ENCODE measurements at regions not wholly inside any gene's neighbourhood (a gene's known extent, or its start where the extent isn't known, plus 50 kb on each side); places are given as distances from the start of the nearest gene placed in this dataset.
"Not testable (repeated sequence)": the region's sequence is repeated elsewhere in the genome, so short reads cannot be mapped to it uniquely, and the experiment has no call there.

GRCh38 chr20:52041966-52042365 is 149.6 kb downstream of the ZFP64 start:
- no peaks in the 10 kb centered on the region for H3K36me3 ChIP-seq (ENCODE audit: control insufficient read depth in 1 of 2, insufficient read depth in 2 of 2, low read length in 2 of 2)
- WGBS (ENCODE audit: extremely low coverage, insufficient coverage, insufficient read length), result no CpG with 5 or more reads among the region's 6 CpGs
- no peak overlapping the region for H2BK120ac ChIP-seq (ENCODE audit: insufficient read depth, low read length, poor library complexity)
- no peak overlapping the region for H4K8ac ChIP-seq (ENCODE audit: low read depth, low read length)
- no peak overlapping the region for H2BK12ac ChIP-seq (ENCODE audit: low read length)
- H3K18ac ChIP-seq (ENCODE audit: low read length), result no peak overlapping the region
- no peaks in the 10 kb centered on the region for H3K9me3 ChIP-seq (ENCODE audit: insufficient read depth, low read depth, low read length)
- no peak overlapping the region for H4K91ac ChIP-seq (ENCODE audit: low read depth, low read length)
- no peak overlapping the region for H3K4me3 ChIP-seq (ENCODE audit: low read depth, low read length)
- no peaks in the 10 kb centered on the region for H3K27me3 ChIP-seq (ENCODE audit: insufficient read depth, low read length)
- no peak overlapping the region for H4K12ac ChIP-seq (ENCODE audit: low read depth, low read length)
- H3K23ac ChIP-seq (ENCODE audit: low read length), result no peak overlapping the region
- H3K14ac ChIP-seq (ENCODE audit: low read length), result no peak overlapping the region
- no peaks in the 10 kb centered on the region for H3K4me1 ChIP-seq (ENCODE audit: control insufficient read depth in 1 of 2, insufficient read depth in 2 of 2, low read length in 2 of 2)
- H3K79me1 ChIP-seq (ENCODE audit: low read length), result no peaks in the 10 kb centered on the region
- H3K9ac ChIP-seq (ENCODE audit: low read length), result no peak overlapping the region
- H3K79me2 ChIP-seq (ENCODE audit: control insufficient read depth, insufficient read depth, low read length, poor library complexity), result no peaks in the 10 kb centered on the region
- no peak overlapping the region for H3K4me2 ChIP-seq (ENCODE audit: low read length)
- H3K4ac ChIP-seq (ENCODE audit: low read depth, low read length), result no peak overlapping the region
- no peak overlapping the region for H2AK5ac ChIP-seq (ENCODE audit: low read length)
- DNase-seq, result peak in 1 of 2 donors; percentile 58
- H3K27ac ChIP-seq (ENCODE audit: low read depth, low read length), result no peak overlapping the region
- H2AFZ ChIP-seq (ENCODE audit: insufficient read depth, low read length, poor library complexity), result no peak overlapping the region
- no peak overlapping the region for H2BK5ac ChIP-seq (ENCODE audit: low read depth, low read length, poor library complexity)

GRCh38 chr20:52039790-52040189 is 151.8 kb downstream of the ZFP64 start:
- H3K18ac ChIP-seq (ENCODE audit: low read length), result no peak overlapping the region
- H3K4me2 ChIP-seq (ENCODE audit: low read length), result no peak overlapping the region
- no peak overlapping the region for H2BK5ac ChIP-seq (ENCODE audit: low read depth, low read length, poor library complexity)
- no peak overlapping the region for H3K27ac ChIP-seq (ENCODE audit: low read depth, low read length)
- H3K4ac ChIP-seq (ENCODE audit: low read depth, low read length), result no peak overlapping the region
- no peaks in the 10 kb centered on the region for H3K79me2 ChIP-seq (ENCODE audit: control insufficient read depth, insufficient read depth, low read length, poor library complexity)
- no peak overlapping the region for H3K23ac ChIP-seq (ENCODE audit: low read length)
- H4K8ac ChIP-seq (ENCODE audit: low read depth, low read length), result no peak overlapping the region
- DNase-seq, result no peak
- H2BK120ac ChIP-seq (ENCODE audit: insufficient read depth, low read length, poor library complexity), result no peak overlapping the region
- H3K4me1 ChIP-seq (ENCODE audit: control insufficient read depth in 1 of 2, insufficient read depth in 2 of 2, low read length in 2 of 2), result no peaks in the 10 kb centered on the region
- no peak overlapping the region for H2AK5ac ChIP-seq (ENCODE audit: low read length)
- H3K4me3 ChIP-seq (ENCODE audit: low read depth, low read length), result no peak overlapping the region
- H3K36me3 ChIP-seq (ENCODE audit: control insufficient read depth in 1 of 2, insufficient read depth in 2 of 2, low read length in 2 of 2), result no peaks in the 10 kb centered on the region
- no peak overlapping the region for H4K91ac ChIP-seq (ENCODE audit: low read depth, low read length)
- WGBS (ENCODE audit: extremely low coverage, insufficient coverage, insufficient read length), result no CpG with 5 or more reads among the region's 7 CpGs
- no peak overlapping the region for H3K14ac ChIP-seq (ENCODE audit: low read length)
- no peak overlapping the region for H4K12ac ChIP-seq (ENCODE audit: low read depth, low read length)
- no peaks in the 10 kb centered on the region for H3K79me1 ChIP-seq (ENCODE audit: low read length)
- H2AFZ ChIP-seq (ENCODE audit: insufficient read depth, low read length, poor library complexity), result no peak overlapping the region
- H3K27me3 ChIP-seq (ENCODE audit: insufficient read depth, low read length), result no peaks in the 10 kb centered on the region
- H3K9ac ChIP-seq (ENCODE audit: low read length), result no peak overlapping the region
- no peaks in the 10 kb centered on the region for H3K9me3 ChIP-seq (ENCODE audit: insufficient read depth, low read depth, low read length)
- H2BK12ac ChIP-seq (ENCODE audit: low read length), result no peak overlapping the region

GRCh38 chr20:52038632-52039031 is 152.9 kb downstream of the ZFP64 start:
- not testable (repeated sequence) for H3K79me1 ChIP-seq (ENCODE audit: low read length)

GRCh38 chr20:52037370-52037769 is 154.2 kb downstream of the ZFP64 start:
- H3K79me1 ChIP-seq (ENCODE audit: low read length), result no peaks in the 10 kb centered on the region
- no peaks in the 10 kb centered on the region for H3K36me3 ChIP-seq (ENCODE audit: control insufficient read depth in 1 of 2, insufficient read depth in 2 of 2, low read length in 2 of 2)
- H2AFZ ChIP-seq (ENCODE audit: insufficient read depth, low read length, poor library complexity), result no peak overlapping the region
- H3K14ac ChIP-seq (ENCODE audit: low read length), result no peak overlapping the region
- H3K4me2 ChIP-seq (ENCODE audit: low read length), result no peak overlapping the region
- no peak overlapping the region for H2BK12ac ChIP-seq (ENCODE audit: low read length)
- H3K79me2 ChIP-seq (ENCODE audit: control insufficient read depth, insufficient read depth, low read length, poor library complexity), result no peaks in the 10 kb centered on the region
- H3K4me1 ChIP-seq (ENCODE audit: control insufficient read depth in 1 of 2, insufficient read depth in 2 of 2, low read length in 2 of 2), result peaks cover 0 to under 1% of the 10 kb centered on the region in 2 experiments
- no peak overlapping the region for H2AK5ac ChIP-seq (ENCODE audit: low read length)
- no CpG with 5 or more reads among the region's 5 CpGs for WGBS (ENCODE audit: extremely low coverage, insufficient coverage, insufficient read length)
- no peak overlapping the region for H3K27ac ChIP-seq (ENCODE audit: low read depth, low read length)
- no peak overlapping the region for H4K8ac ChIP-seq (ENCODE audit: low read depth, low read length)
- H2BK120ac ChIP-seq (ENCODE audit: insufficient read depth, low read length, poor library complexity), result no peak overlapping the region
- no peaks in the 10 kb centered on the region for H3K9me3 ChIP-seq (ENCODE audit: insufficient read depth, low read depth, low read length)
- H3K27me3 ChIP-seq (ENCODE audit: insufficient read depth, low read length), result no peaks in the 10 kb centered on the region
- H3K9ac ChIP-seq (ENCODE audit: low read length), result no peak overlapping the region
- H3K23ac ChIP-seq (ENCODE audit: low read length), result no peak overlapping the region
- H4K12ac ChIP-seq (ENCODE audit: low read depth, low read length), result no peak overlapping the region
- no peak overlapping the region for H4K91ac ChIP-seq (ENCODE audit: low read depth, low read length)
- H3K4ac ChIP-seq (ENCODE audit: low read depth, low read length), result no peak overlapping the region
- no peak overlapping the region for H3K18ac ChIP-seq (ENCODE audit: low read length)
- no peak overlapping the region for H3K4me3 ChIP-seq (ENCODE audit: low read depth, low read length)
- no peak for DNase-seq
- no peak overlapping the region for H2BK5ac ChIP-seq (ENCODE audit: low read depth, low read length, poor library complexity)

More at GRCh38 chr20:52038632-52039031, 152.9 kb downstream of the ZFP64 start:
- H3K9ac ChIP-seq (ENCODE audit: low read length); H3K27ac ChIP-seq (ENCODE audit: low read depth, low read length); H3K9me3 ChIP-seq (ENCODE audit: insufficient read depth, low read depth, low read length); H2BK12ac ChIP-seq (ENCODE audit: low read length); H3K4me2 ChIP-seq (ENCODE audit: low read length); H3K4me1 ChIP-seq (ENCODE audit: control insufficient read depth in 1 of 2, insufficient read depth in 2 of 2, low read length in 2 of 2); H3K27me3 ChIP-seq (ENCODE audit: insufficient read depth, low read length); DNase-seq; H3K14ac ChIP-seq (ENCODE audit: low read length); H3K23ac ChIP-seq (ENCODE audit: low read length); H2BK5ac ChIP-seq (ENCODE audit: low read depth, low read length, poor library complexity); H3K4ac ChIP-seq (ENCODE audit: low read depth, low read length); H2AFZ ChIP-seq (ENCODE audit: insufficient read depth, low read length, poor library complexity); H4K91ac ChIP-seq (ENCODE audit: low read depth, low read length); H3K4me3 ChIP-seq (ENCODE audit: low read depth, low read length); H3K36me3 ChIP-seq (ENCODE audit: control insufficient read depth in 1 of 2, insufficient read depth in 2 of 2, low read length in 2 of 2); H2AK5ac ChIP-seq (ENCODE audit: low read length); H4K12ac ChIP-seq (ENCODE audit: low read depth, low read length); H3K18ac ChIP-seq (ENCODE audit: low read length); H4K8ac ChIP-seq (ENCODE audit: low read depth, low read length); H3K79me2 ChIP-seq (ENCODE audit: control insufficient read depth, insufficient read depth, low read length, poor library complexity); H2BK120ac ChIP-seq (ENCODE audit: insufficient read depth, low read length, poor library complexity): not testable (repeated sequence)
- no CpG with 5 or more reads among the region's 9 CpGs for WGBS (ENCODE audit: extremely low coverage, insufficient coverage, insufficient read length)

Measured in trophoblast cell (in vitro differentiated cells and primary cell).